HEK293T (cell line): ENCODE measurements at regions not wholly inside any gene's neighbourhood (a gene's known extent, or its start where the extent isn't known, plus 50 kb on each side); places are given as distances from the start of the nearest gene placed in this dataset.

ENCODE experiments used
- FOXA1 ChIP-seq: fragments of 450-650 bp; IDR thresholded peaks from 2 replicates; pipeline ENCODE4 v1.6.1; 2016; ENCODE audit warnings: mild to moderate bottlenecking
- SP1 ChIP-seq: fragments of 450-650 bp; IDR thresholded peaks from 2 replicates; pipeline ENCODE4 v1.6.1; 2017
- TARDBP ChIP-seq: fragments of 450-650 bp; IDR thresholded peaks from 2 replicates; pipeline ENCODE4 v1.6.1; 2016

DNA sequence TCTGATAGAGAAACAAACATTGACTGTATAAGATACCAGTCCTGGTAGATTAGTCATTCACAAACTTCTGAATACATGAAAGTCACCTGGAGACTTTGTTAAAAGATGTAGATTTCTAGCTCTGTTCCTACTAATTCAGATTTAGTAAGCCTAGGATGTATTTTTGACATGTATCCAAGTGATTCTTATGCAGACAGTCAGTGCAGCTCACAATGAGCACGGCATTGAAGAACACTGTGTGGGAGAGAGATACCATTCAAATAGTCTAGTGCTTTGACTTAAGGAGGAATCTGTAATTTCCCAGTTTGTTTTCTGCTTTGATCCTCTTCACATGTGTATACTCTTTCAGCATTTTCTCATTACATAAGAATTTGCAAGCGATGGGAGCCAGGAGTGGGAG is 68.7 kb upstream of the STXBP6 start:
- TF ChIP-seq SP1 (no peak), FOXA1 (no peak), TARDBP (no peak)
